BLaER1 (cell line): ENCODE measurements at regions not wholly inside any gene's neighbourhood (a gene's known extent, or its start where the extent isn't known, plus 50 kb on each side); places are given as distances from the start of the nearest gene placed in this dataset.

ENCODE experiments used
- H3K27ac ChIP-seq: shearing (Covaris generic); formaldehyde crosslinking; 2 replicates; pipeline ENCODE4 v1.8.1; 2022
- H3K27me3 ChIP-seq: shearing (Covaris generic); formaldehyde crosslinking; 2 replicates; pipeline ENCODE4 v1.8.1; 2022
- H3K36me3 ChIP-seq: shearing (Covaris generic); formaldehyde crosslinking; 2 replicates; pipeline ENCODE4 v1.8.1; 2022
- H3K4me1 ChIP-seq: shearing (Covaris generic); formaldehyde crosslinking; 2 replicates; pipeline ENCODE4 v1.8.1; 2022
- H3K4me2 ChIP-seq: shearing (Covaris generic); formaldehyde crosslinking; 2 replicates; pipeline ENCODE4 v1.8.1; 2022
- H3K4me3 ChIP-seq: shearing (Covaris generic); formaldehyde crosslinking; 2 replicates; pipeline ENCODE4 v1.8.1; 2022
- H3K9ac ChIP-seq: shearing (Covaris generic); formaldehyde crosslinking; 2 replicates; pipeline ENCODE4 v1.8.1; 2022
- H3K9me3 ChIP-seq: shearing (Covaris generic); formaldehyde crosslinking; 2 replicates; pipeline ENCODE4 v1.8.1; 2022
- H4K20me1 ChIP-seq: shearing (Covaris generic); formaldehyde crosslinking; 2 replicates; pipeline ENCODE4 v1.8.1; 2022
- Cebpa-rat ChIP-seq: shearing (Covaris generic); IDR thresholded peaks from 2 replicates; pipeline ENCODE4 v1.8.1; 2022

DNA sequence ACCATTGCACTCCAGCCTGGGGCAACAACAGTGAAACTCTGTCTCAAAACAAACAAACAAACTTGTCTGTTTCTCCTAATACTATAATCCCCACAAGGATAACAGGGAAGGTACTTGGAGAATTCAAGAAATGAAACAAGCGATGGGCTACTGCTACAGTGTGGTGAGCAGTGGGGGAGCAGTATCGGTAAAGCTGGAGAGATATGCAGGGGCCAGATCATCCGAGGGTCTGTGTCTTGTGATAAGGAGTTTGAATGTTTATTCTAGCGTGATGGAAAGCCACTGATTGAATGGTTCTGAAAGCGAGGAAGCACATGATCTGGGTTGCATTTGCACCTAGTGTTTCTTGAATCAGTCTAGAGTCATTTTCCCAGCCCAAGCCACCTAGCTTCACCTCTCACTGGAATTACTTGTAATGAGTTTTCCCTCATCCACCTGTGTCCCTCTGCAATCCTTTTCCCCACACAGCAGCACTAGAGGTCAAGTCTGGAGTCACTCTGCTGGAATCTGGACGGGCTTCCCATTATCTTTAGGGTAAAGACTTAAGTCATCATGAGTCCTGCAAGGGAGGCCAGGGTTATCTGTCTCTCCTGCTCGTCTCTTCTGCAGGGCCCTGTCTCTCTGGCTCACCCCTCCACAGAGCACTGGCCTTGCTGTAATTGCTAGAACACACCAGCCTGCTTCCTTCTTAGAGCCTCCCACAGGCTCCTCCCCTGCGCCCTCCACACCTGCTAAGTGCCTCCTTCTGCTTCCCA, 162.3 kb downstream of the KLF5 start:
- Histone ChIP-seq H4K20me1 (no peaks in the 10 kb centered on the region), H3K4me3 (no peak overlapping the region), H3K4me2 (no peak overlapping the region), H3K9ac (no peak overlapping the region), H3K27ac (no peak overlapping the region), H3K27me3 (no peaks in the 10 kb centered on the region), H3K9me3 (no peaks in the 10 kb centered on the region), H3K4me1 (peaks cover 24% of the 10 kb centered on the region), H3K36me3 (no peaks in the 10 kb centered on the region)
- no peak for TF ChIP-seq Cebpa-rat

DNA sequence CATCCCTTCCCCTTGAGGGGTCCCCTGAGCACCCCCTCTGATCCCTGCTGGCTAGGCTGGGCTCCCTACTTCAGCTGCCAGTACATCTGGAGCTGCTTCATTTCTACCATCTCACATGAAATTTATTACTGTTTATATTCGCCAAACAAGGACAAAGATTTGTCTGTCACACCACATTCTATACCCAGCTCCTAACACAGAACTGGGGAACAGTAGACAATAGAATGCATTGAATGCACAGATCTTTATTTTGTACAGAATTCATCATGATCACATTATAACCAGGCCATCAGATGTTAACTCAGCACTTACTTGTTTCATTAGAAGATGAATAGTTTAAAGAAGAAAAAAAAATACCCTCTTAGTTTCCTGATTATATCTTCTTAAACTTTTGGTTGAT, 159.4 kb downstream of the KLF5 start:
- Histone ChIP-seq H3K4me2 (no peak overlapping the region), H3K9me3 (no peaks in the 10 kb centered on the region), H3K27ac (no peak overlapping the region), H4K20me1 (no peaks in the 10 kb centered on the region), H3K9ac (no peak overlapping the region), H3K4me3 (no peak overlapping the region), H3K4me1 (peaks cover 21% of the 10 kb centered on the region), H3K27me3 (no peaks in the 10 kb centered on the region), H3K36me3 (no peaks in the 10 kb centered on the region)
- TF ChIP-seq Cebpa-rat: no peak

DNA sequence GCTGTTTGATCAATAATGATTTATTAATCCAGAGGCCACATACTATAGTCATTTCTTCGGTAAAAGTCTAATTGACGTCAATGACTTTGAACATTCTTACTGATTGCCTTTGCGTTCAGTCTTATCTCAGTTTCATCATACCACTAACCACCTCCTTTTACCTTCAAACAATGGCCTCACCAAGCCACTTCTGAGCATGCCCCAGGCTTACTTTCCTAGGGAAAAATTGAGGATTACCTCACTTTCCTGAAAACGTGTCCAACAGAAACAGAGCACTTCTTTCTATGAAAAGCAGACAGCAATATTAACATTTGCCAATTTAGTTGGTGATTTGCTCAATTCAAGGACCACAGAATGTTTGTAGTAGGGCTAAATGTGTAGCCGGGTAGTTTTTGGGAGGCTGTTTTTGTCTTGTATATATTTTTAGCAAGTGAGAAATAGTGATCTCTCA, 157.6 kb downstream of the KLF5 start:
- Histone ChIP-seq H3K27ac (no peak overlapping the region), H3K9me3 (no peaks in the 10 kb centered on the region), H3K4me2 (peak overlapping the region; percentile 35), H4K20me1 (no peaks in the 10 kb centered on the region), H3K9ac (no peak overlapping the region), H3K4me1 (peaks cover 31% of the 10 kb centered on the region), H3K27me3 (no peaks in the 10 kb centered on the region), H3K36me3 (no peaks in the 10 kb centered on the region), H3K4me3 (no peak overlapping the region)
- TF ChIP-seq Cebpa-rat: no peak

DNA sequence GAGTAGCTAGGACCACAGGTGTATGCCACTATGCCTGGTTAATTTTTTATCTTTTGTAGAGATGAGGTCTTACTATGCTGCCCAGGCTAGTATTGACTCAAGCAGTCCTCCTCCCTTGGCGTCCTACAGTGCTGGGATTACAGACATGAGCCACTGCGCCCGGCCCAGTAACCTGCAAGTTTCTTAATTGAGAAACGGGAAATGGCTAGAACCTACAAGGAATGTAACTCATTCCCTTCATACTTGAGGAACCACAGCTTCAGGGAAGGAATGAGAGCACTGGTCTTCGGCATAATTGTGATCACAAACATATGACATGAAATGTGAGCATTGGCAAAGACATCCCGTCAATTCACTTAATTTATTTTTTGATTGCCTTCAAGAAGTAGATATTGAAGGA, 157.0 kb downstream of the KLF5 start:
- Histone ChIP-seq H3K9ac (no peak overlapping the region), H3K9me3 (no peaks in the 10 kb centered on the region), H3K27ac (no peak overlapping the region), H4K20me1 (no peaks in the 10 kb centered on the region), H3K36me3 (no peaks in the 10 kb centered on the region), H3K4me1 (peaks cover 31% of the 10 kb centered on the region), H3K27me3 (no peaks in the 10 kb centered on the region), H3K4me2 (no peak overlapping the region), H3K4me3 (no peak overlapping the region)
- no peak for TF ChIP-seq Cebpa-rat

DNA sequence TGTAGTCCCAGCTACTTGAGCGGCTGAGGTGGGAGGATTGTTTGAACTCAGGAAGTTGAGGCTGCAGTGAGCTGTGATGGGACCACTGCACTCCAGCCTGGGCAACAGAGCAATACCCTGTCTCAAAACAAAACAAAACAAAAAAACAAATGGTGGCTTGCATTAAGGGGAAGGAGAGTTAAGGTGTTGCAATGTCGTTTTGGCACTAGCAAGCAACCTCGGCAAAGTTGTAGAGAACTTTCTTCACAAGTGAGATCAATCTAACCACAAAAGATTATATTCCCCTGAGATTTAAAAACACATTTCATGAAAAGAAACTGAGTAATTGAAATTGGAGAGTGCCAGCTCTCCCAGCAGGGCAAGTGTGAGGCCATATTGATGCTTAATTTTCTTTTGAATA, 153.7 kb downstream of the KLF5 start:
- H3K9ac ChIP-seq: no peak overlapping the region
- no peak for TF ChIP-seq Cebpa-rat

GRCh38 chr13:73210218-73210883, 151.5 kb downstream of the KLF5 start:
- H4K20me1 ChIP-seq: no peaks in the 10 kb centered on the region
- no peak overlapping the region for H3K27ac ChIP-seq
- no peaks in the 10 kb centered on the region for H3K9me3 ChIP-seq
- H3K9ac ChIP-seq: no peak overlapping the region
- TF ChIP-seq Cebpa-rat: no peak
- H3K4me1 ChIP-seq: peaks cover 11% of the 10 kb centered on the region
- H3K4me2 ChIP-seq: no peak overlapping the region
- H3K4me3 ChIP-seq: no peak overlapping the region
- no peaks in the 10 kb centered on the region for H3K36me3 ChIP-seq
- no peaks in the 10 kb centered on the region for H3K27me3 ChIP-seq

More for the DNA sequence above, 153.7 kb downstream of the KLF5 start:
- Histone ChIP-seq H3K36me3 (no peaks in the 10 kb centered on the region), H3K27ac (no peak overlapping the region), H4K20me1 (no peaks in the 10 kb centered on the region), H3K4me1 (peaks cover 31% of the 10 kb centered on the region), H3K4me2 (peak overlapping the region; percentile 35), H3K27me3 (no peaks in the 10 kb centered on the region), H3K9me3 (no peaks in the 10 kb centered on the region), H3K4me3 (no peak overlapping the region)

DNA sequence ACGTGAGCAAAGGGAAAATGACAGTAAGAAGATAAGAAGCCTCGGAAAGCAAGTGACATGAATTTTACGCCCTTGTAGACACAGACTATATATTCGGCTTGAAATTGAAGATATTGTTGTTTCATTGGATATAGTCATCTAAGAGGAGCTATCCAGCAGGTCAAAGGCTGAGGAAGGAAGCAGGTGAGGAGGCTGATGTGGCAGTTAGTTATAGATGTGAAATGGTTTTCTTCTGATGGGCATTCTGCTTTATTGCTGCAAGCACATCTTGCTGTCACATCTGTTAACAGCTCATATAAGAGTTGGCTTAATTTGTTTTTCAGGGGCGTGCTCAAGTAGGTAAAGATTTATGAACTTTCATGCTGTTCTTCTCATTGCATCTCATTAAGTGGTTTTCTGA, 146.1 kb downstream of the KLF5 start:
- H3K9me3 ChIP-seq: no peaks in the 10 kb centered on the region
- H3K4me3 ChIP-seq: no peak overlapping the region
- H3K36me3 ChIP-seq: no peaks in the 10 kb centered on the region
- no peak for TF ChIP-seq Cebpa-rat
- no peaks in the 10 kb centered on the region for H3K4me1 ChIP-seq
- no peak overlapping the region for H3K9ac ChIP-seq
- H3K4me2 ChIP-seq: no peak overlapping the region
- H3K27ac ChIP-seq: no peak overlapping the region
- no peaks in the 10 kb centered on the region for H4K20me1 ChIP-seq
- H3K27me3 ChIP-seq: no peaks in the 10 kb centered on the region

DNA sequence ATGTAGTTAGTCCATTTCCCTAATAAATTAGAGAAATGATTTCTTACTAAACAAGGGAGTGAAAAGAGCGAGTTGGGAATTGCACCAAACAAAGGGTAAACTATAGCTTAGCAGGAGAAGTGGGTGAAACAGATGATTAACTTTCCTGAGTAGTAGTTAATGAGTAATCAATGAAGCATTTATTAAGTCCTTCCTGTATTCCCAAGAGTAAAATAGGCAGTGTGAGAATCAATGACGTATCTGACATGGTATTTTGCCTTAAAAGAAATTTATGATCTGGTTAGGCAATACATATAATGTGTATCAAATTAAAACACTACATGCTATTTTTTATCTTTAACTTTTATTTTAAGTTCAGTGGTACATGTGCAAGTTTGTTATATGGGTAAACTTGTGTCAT, 142.8 kb downstream of the KLF5 start:
- no peak for TF ChIP-seq Cebpa-rat
- Histone ChIP-seq H3K27me3 (no peaks in the 10 kb centered on the region), H3K4me2 (no peak overlapping the region), H3K9ac (no peak overlapping the region), H3K4me3 (no peak overlapping the region), H4K20me1 (no peaks in the 10 kb centered on the region), H3K36me3 (no peaks in the 10 kb centered on the region), H3K4me1 (no peaks in the 10 kb centered on the region), H3K9me3 (no peaks in the 10 kb centered on the region), H3K27ac (no peak overlapping the region)

GRCh38 chr13:73198991-73199411, 140.2 kb downstream of the KLF5 start:
- Histone ChIP-seq H3K9ac (no peak overlapping the region), H3K4me1 (no peaks in the 10 kb centered on the region), H3K4me2 (no peak overlapping the region), H4K20me1 (no peaks in the 10 kb centered on the region), H3K4me3 (no peak overlapping the region), H3K27ac (no peak overlapping the region), H3K9me3 (no peaks in the 10 kb centered on the region), H3K36me3 (no peaks in the 10 kb centered on the region), H3K27me3 (no peaks in the 10 kb centered on the region)
- no peak for TF ChIP-seq Cebpa-rat

GRCh38 chr13:73195091-73195490, 136.3 kb downstream of the KLF5 start:
- TF ChIP-seq Cebpa-rat: no peak
- no peaks in the 10 kb centered on the region for H3K4me1 ChIP-seq
- no peak overlapping the region for H3K27ac ChIP-seq
- no peak overlapping the region for H3K4me2 ChIP-seq
- H3K9ac ChIP-seq: no peak overlapping the region
- no peak overlapping the region for H3K4me3 ChIP-seq
- no peaks in the 10 kb centered on the region for H3K36me3 ChIP-seq
- no peaks in the 10 kb centered on the region for H4K20me1 ChIP-seq
- H3K27me3 ChIP-seq: no peaks in the 10 kb centered on the region
- no peaks in the 10 kb centered on the region for H3K9me3 ChIP-seq
